Vagina (tissue), 2 donors: ENCODE measurements at regions not wholly inside any gene's neighbourhood (a gene's known extent, or its start where the extent isn't known, plus 50 kb on each side); places are given as distances from the start of the nearest gene placed in this dataset.

Experiments
- CTCF ChIP-seq, 3 experiments: fragments of 450-650 bp in 2 of 3; fragments of 200-600 bp in 1 of 3; sonication (generic) in 1 of 3; IDR thresholded peaks; one replicate each; pipeline ENCODE4 v1.5.1; 2017 to 2019; ENCODE audit warnings: antibody characterized with exemption in 3 of 3, mild to moderate bottlenecking in 2 of 3, moderate library complexity in 2 of 3
- POLR2A ChIP-seq, 2 donors: fragments of 450-650 bp; IDR thresholded peaks; one replicate each; pipeline ENCODE4 v1.6.1; 2017; ENCODE audit warnings: antibody characterized with exemption in 2 of 2, mild to moderate bottlenecking in 2 of 2, moderate library complexity in 2 of 2

DNA sequence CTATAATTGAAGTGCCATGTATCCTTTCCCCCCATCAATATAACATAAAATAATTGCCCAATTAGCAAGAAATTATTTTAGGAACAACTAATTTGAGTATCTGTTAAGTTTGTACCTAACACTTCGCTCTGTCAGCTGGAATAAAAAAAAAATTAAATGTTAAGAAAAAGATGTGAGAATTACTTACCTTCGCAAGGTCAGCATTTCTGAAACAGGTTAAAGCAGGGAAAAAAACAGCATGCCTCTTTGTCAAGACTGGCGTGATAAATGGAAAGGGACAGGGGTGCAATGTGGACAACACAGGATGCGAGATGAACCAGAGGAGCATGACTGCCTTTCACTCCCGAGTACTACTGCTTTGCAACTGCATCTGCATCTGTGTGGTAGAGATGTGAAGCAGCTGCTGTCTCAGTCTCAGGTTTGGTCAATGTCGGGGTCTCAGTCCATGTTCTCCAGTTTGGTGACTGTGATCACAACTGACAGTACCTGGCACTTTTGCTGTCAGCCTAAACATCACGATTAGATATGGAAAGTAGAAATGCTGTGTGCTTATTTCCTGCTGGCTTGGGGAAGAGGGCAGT is 565.4 kb upstream of the LRRTM1 start:
- TF ChIP-seq POLR2A (IDR thresholded peaks at IDR 0.05) (no peak), CTCF (IDR thresholded peaks at IDR 0.05) (no peak)
